HG03457 (cell line): ENCODE measurements at regions not wholly inside any gene's neighbourhood (a gene's known extent, or its start where the extent isn't known, plus 50 kb on each side); places are given as distances from the start of the nearest gene placed in this dataset.
"Not testable (repeated sequence)": the region's sequence is repeated elsewhere in the genome, so short reads cannot be mapped to it uniquely, and the experiment has no call there.

Experiments
- ATAC-seq: cut with Tn5 transposase; IDR thresholded peaks from one replicate; pipeline ENCODE4 v1.9.1; 2021; ENCODE audit warnings: moderate number of reproducible peaks; ENCODE audit not compliant: unreplicated experiment

GRCh38 chr7:19537942-19538401, 170.9 kb downstream of the POLR1F start:
- ATAC-seq, result no peak

GRCh38 chr7:19533266-19533665, 175.6 kb downstream of the POLR1F start:
- ATAC-seq, result no peak

GRCh38 chr7:19530852-19531251, 178.0 kb downstream of the POLR1F start:
- ATAC-seq, result no peak

- ATAC-seq, result no peak
These were observed 178.6 kb downstream of the POLR1F start for GRCh38 chr7:19530261-19530660.

GRCh38 chr7:19526639-19527038, 182.2 kb downstream of the POLR1F start:
- ATAC-seq, result no peak

- no peak for ATAC-seq
These were observed 186.4 kb downstream of the POLR1F start for GRCh38 chr7:19522486-19522885.

GRCh38 chr7:19520392-19520791, 188.4 kb downstream of the POLR1F start:
- ATAC-seq, result no peak

- ATAC-seq, result no peak
These were observed 189.3 kb downstream of the POLR1F start for GRCh38 chr7:19519443-19520021.

- ATAC-seq, result not testable (repeated sequence)
These were observed 191.3 kb downstream of the POLR1F start for GRCh38 chr7:19517546-19517945.

GRCh38 chr7:19508821-19509220, 200.0 kb downstream of the POLR1F start:
- ATAC-seq, result no peak

- ATAC-seq, result no peak
These were observed 200.7 kb downstream of the POLR1F start for GRCh38 chr7:19508124-19508523.

GRCh38 chr7:19491821-19492452, 216.9 kb downstream of the POLR1F start:
- peak; percentile 59 for ATAC-seq

GRCh38 chr7:19491371-19491770, 217.5 kb downstream of the POLR1F start:
- ATAC-seq, result no peak

GRCh38 chr7:19489162-19489820, 219.5 kb downstream of the POLR1F start:
- ATAC-seq, result no peak

- no peak for ATAC-seq
These were observed 220.8 kb downstream of the POLR1F start for GRCh38 chr7:19488056-19488455.

- ATAC-seq, result no peak
These were observed 226.2 kb downstream of the POLR1F start for GRCh38 chr7:19482628-19483027.

GRCh38 chr7:19480383-19480782, 228.5 kb downstream of the POLR1F start:
- no peak for ATAC-seq

- no peak for ATAC-seq
These were observed 238.8 kb downstream of the POLR1F start for GRCh38 chr7:19470031-19470430.

- ATAC-seq, result no peak
These were observed 243.0 kb downstream of the POLR1F start for GRCh38 chr7:19465861-19466260.

- ATAC-seq, result no peak
These were observed 244.1 kb downstream of the POLR1F start for GRCh38 chr7:19464751-19465150.

- ATAC-seq, result no peak
These were observed 244.6 kb downstream of the POLR1F start for GRCh38 chr7:19464241-19464640.

- ATAC-seq, result no peak
These were observed 245.3 kb downstream of the POLR1F start for GRCh38 chr7:19463581-19463980.
